COLO668 (cell line): ENCODE measurements at regions not wholly inside any gene's neighbourhood (a gene's known extent, or its start where the extent isn't known, plus 50 kb on each side); places are given as distances from the start of the nearest gene placed in this dataset.

Experiments used
- DNase-seq: peaks from one replicate; lab custom pipeline; 2025; ENCODE audit not compliant: unreplicated experiment; lab: John Stamatoyannopoulos, UW

GRCh38 chr2:120986898-120987650, 251.4 kb downstream of the GLI2 start:
- no peak for DNase-seq

GRCh38 chr2:120988051-120988699, 252.5 kb downstream of the GLI2 start:
- DNase-seq, result no peak

GRCh38 chr2:120988700-120989511, 253.2 kb downstream of the GLI2 start:
- DNase-seq, result no peak

GRCh38 chr2:120989512-120990441, 254.1 kb downstream of the GLI2 start:
- no peak for DNase-seq

GRCh38 chr2:120990451-120990871, 254.8 kb downstream of the GLI2 start:
- no peak for DNase-seq

GRCh38 chr2:120991441-120991840, 255.8 kb downstream of the GLI2 start:
- no peak for DNase-seq

GRCh38 chr2:120992791-120993555, 257.3 kb downstream of the GLI2 start:
- no peak for DNase-seq

- DNase-seq, result no peak
Measured at GRCh38 chr2:120993661-120994060, 258.0 kb downstream of the GLI2 start.

GRCh38 chr2:120994301-120994995, 258.8 kb downstream of the GLI2 start:
- DNase-seq, result no peak

GRCh38 chr2:120995152-120995551, 259.5 kb downstream of the GLI2 start:
- no peak for DNase-seq

- DNase-seq, result no peak
Measured at GRCh38 chr2:120995656-120996190, 260.1 kb downstream of the GLI2 start.

- DNase-seq, result no peak
Measured at GRCh38 chr2:120999377-121000097, 263.9 kb downstream of the GLI2 start.

- DNase-seq, result no peak
Measured at GRCh38 chr2:121000804-121001203, 265.1 kb downstream of the GLI2 start.

- no peak for DNase-seq
Measured at GRCh38 chr2:121001641-121002040, 266.0 kb downstream of the GLI2 start.

- no peak for DNase-seq
Measured at GRCh38 chr2:121002597-121002996, 266.9 kb downstream of the GLI2 start.

GRCh38 chr2:121003391-121003790, 267.7 kb downstream of the GLI2 start:
- DNase-seq, result no peak

- DNase-seq, result no peak
Measured at GRCh38 chr2:121004359-121004758, 268.7 kb downstream of the GLI2 start.

GRCh38 chr2:121004950-121005349, 269.3 kb downstream of the GLI2 start:
- no peak for DNase-seq
